GM18870 (cell line): ENCODE measurements at regions not wholly inside any gene's neighbourhood (a gene's known extent, or its start where the extent isn't known, plus 50 kb on each side); places are given as distances from the start of the nearest gene placed in this dataset.
"Not testable (repeated sequence)": the region's sequence is repeated elsewhere in the genome, so short reads cannot be mapped to it uniquely, and the experiment has no call there.

Experiments used
- ATAC-seq: cut with Tn5 transposase; IDR thresholded peaks from one replicate; pipeline ENCODE4 v1.9.1; 2021; ENCODE audit warnings: moderate library complexity; ENCODE audit not compliant: unreplicated experiment

DNA sequence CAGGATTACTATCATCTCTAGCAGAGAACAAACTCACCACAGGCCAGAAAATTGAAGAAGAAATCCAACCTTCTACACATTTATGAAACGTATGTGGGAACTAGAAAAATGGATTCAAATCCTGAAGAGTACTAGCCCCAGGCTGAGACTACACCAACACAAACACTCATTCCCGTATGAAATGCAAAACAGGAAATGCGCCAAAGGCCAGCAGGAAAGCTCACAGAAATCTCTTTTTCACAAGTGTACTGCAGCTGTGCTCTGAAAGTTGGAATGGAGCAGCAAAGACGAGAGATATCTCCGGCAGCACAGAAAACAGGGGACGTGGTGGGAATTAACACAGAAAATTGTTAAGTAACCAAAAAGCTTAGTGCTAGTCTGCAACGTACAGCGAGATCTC, 913.5 kb downstream of the TDRD15 start:
- ATAC-seq: no peak

- no peak for ATAC-seq
These were observed 920.0 kb downstream of the TDRD15 start for GRCh38 chr2:22043784-22044183.

DNA sequence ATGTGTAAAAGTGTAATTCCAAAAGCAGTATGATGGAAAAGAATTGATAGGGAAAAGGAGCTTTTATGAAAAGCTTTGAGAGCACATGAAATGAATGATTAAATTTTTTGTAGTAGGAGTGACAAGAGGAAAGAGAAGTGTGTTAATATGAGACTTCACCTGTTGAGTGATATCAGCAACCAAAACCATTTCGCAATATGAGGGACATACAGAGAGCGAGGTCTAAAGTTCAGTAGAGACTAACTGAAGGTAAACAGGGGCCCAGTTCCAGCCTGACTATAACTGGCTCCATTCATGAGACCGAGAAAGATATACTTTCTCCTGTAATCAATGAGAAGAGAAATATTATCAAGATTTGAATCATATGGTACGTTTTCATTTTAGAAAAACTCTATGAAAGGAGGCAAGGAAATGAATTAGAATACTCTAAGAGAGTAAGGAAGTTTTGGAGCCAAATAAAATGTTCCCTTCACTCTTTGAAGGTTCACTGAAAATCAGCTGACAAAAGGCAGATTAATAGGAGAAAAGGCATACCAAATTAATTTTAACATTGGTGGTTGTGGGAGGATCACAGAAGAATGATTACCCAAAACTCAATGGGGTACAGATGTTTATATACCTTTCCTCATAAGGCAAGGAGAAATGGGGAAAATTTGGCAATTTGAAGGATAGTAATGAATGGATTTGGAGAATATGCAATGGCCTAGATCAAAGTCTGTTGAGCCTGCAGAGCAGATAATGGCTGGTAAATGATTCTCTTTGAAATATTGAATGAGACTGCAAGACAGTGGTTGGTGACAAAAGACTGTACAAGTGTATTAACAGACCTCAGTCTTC, 932.2 kb downstream of the TDRD15 start:
- ATAC-seq: no peak

GRCh38 chr2:22056621-22057132, 932.9 kb downstream of the TDRD15 start:
- ATAC-seq: no peak

DNA sequence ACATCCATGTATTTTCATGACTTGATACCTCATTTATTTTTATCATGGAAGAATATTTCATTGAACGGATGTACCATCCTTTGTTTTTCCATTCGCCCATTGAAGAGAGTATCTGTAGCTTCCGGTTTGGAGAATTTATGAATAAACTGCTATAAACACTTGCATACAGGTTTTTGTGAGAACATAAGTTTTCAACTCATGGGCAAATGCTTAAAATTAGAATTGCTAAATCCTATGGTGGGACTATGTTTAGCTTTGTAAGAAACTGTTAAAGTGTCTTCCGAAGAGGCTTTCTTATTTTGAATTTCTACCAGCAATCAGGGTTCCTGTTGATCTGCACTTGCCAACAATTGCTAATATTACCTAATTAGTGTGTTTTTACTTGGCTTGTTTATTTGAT, 938.9 kb downstream of the TDRD15 start:
- no peak for ATAC-seq

GRCh38 chr2:22076454-22076853, 952.7 kb downstream of the TDRD15 start:
- no peak for ATAC-seq

DNA sequence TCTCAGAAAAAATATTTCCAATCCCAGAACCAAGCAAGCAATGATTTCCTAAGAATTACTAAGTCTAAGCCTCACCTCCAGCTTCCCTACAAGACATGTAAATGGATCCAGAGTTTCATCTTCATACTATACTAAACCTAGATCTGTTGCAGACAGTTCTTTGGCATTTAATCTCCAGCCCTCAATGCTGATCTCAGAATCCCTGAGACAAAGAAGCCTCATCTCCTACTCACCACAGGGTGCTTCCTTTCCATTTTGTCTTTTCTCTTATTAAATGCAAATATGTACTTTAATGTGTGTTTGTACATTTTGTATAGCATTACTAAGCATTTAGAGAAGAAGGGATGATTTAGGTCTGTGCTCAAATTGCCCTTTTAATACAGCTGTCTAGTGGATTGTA, 954.9 kb downstream of the TDRD15 start:
- ATAC-seq: no peak

DNA sequence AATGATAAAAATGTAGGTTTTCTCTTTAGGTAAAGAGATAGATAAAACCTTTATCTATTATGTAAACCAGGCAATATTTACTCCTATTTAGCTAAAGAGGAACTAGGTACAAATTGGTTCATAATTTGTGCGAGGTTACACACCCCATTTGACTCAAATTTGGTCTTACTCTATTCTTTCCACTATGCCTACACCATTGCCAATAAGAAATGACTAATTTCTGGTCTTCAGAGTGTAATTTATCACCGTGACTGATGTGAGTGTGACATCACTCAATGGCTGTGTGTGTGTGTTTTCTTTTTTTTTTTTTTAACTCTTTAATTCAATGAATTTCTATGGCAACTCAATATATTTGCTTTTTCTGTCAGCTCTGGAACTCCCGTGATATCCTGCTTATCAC, 955.8 kb downstream of the TDRD15 start:
- ATAC-seq: no peak

DNA sequence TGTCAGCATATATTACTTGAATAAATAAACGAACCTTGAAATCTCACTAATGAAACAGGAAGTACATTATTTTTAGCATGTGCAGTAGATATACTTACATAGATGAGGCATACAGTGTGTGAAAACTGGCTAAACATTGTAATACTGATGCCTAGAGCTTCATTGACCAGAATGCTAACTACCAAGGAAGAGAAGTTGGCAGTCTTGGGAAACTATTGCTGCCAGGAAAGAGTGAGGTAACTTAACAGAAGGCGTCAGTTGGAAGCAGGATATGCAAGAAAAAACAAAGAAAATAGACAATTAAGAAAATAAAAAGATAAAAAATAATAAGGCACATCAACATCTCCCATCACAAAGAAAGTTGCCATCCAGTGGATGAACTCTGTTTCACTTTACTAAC, 963.0 kb downstream of the TDRD15 start:
- no peak for ATAC-seq

DNA sequence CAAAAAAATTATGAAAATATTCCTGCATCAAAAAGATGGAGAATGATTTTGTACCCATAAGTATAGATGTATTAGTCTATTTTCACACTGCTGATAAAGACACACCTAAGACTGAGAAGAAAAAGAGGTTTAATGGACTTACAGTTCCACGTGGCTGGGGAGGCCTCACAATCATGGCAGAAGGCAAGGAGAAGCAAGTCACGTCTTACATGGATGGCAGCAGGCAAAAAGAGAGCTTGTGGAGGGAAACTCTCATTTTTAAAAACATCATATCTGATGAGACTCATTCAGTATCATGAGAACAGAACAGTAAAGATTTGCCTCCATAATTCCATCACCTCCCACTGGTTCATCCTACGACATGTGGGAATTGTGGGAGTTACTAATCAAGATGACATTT, 979.8 kb downstream of the TDRD15 start:
- ATAC-seq: not testable (repeated sequence)

GRCh38 chr2:22110244-22110651, 986.5 kb downstream of the TDRD15 start:
- ATAC-seq: no peak

DNA sequence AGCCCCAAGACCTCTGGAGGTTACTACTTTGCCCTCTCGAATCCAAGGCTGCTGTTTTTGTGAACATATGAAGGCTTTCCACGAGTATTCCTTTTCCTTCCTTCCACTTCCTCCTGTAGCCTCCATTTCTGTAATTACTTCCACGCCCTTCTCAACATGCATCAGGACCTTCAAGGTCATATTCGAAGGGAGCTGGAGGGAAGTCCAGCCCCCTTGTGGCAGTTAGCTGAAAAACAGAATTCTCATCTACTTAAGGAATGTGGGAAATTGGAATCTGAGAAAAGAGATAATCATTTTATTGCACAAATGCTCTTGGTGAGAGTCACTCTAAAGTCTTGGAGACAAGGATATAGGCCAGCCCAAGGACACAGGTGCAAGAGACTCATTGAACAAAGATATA, 1000.2 kb downstream of the TDRD15 start:
- ATAC-seq: no peak

- no peak for ATAC-seq
These were observed 1002.3 kb downstream of the TDRD15 start for GRCh38 chr2:22126106-22126505.

GRCh38 chr2:22126978-22127377, 1003.2 kb downstream of the TDRD15 start:
- ATAC-seq: no peak

DNA sequence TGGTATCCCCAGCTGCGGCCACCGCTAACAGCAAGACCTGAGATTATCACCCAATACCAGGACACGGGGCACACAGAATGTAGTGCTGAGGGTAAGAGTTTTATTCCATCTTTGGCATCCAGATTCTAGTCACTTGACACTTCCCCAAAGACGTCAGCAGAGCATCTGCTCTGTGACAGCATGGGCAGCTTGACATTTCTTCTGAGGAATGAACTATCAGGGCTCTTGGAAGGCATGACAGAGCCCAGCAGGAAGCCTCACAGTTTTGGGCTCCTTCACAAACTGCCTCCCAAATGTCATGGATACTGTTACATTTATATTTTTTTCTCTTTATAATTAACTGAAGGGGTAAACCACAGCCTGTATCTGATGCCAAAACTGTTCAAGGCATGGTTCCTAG, 1010.7 kb downstream of the TDRD15 start:
- no peak for ATAC-seq

GRCh38 chr2:22136446-22136845, 1012.7 kb downstream of the TDRD15 start:
- ATAC-seq: no peak

DNA sequence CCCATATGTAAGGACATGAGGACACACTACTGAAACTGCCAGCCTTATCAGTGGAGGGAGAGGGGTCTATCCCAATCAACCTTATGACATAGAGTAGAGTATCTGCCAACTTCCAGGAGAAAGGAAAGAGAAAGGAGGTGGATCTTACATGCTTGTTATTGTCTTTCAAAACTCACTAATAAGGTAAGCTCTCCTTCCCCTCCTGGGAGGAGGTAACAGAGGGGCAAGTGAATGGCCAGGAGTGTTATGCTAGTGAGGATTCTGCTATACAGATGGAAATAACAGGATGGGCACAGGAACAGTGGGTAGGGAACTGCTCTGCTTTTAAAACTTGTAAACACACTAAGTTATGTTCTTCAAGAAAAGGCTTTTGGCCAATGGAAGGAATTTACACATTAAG, 1020.1 kb downstream of the TDRD15 start:
- no peak for ATAC-seq

DNA sequence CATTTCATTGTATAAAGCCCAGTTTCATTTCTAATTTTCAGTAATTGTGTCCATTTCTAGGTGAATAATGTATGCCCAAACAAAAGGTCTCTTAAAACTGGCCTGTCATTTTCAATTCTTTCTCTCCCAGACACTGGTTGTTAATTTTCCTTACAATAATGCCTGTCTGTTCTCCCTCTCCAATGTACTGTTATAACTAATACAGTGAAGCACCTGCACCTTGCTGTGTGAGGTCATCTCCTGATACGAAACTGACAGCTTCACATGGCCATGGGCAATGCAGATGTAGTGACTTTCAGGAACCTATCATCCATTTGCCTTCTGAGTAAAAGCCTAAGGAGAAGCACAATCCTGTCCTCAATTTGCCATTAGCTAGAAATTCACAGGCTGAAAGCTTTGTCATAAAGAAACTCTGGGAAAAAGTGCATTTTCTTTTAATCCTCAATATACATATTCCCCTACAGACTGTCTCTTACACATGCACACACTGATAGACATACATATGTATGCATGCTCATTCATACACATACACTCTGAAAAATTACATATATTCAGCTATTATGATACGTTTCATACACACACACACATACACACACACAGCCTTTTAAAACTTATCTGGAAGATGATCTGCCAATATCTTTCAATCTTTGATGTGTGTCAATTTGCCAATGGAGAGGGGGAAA, 1030.3 kb downstream of the TDRD15 start:
- no peak for ATAC-seq

DNA sequence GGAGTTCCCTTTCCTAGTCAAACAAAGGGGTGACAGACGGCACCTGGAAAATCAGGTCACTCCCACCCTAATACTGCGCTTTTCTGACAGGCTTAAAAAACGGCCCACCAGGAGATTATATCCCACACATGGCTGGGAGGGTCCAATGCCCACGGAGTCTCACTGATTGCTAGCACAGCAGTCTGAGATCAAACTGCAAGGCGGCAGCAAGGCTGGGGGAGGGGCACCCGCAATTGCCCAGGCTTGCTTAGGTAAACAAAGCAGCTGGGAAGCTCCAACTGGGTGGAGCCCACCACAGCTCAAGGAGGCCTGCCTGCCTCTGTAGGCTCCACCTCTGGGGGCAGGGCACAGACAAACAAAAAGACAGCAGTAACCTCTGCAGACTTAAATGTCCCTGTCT, 1032.9 kb downstream of the TDRD15 start:
- not testable (repeated sequence) for ATAC-seq

DNA sequence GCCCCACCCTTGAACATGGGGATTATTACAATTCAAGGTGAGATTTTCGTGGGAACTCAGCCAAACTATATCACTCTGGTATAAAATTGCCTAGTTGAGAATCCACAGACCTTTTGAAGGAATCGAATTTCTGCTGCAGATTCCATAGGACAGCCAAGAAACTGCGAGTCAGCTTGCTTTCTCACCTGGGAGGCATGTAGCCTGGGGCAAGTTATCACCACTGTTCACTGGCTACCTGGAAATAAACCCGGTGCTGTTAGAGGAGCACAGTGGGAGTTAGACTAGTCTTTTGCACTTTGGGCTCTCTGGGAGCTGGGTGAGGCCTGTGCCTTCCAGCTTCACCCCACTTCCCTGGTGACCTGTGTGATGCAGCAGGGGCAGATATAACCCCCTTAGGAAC, 1043.5 kb downstream of the TDRD15 start:
- ATAC-seq: no peak

DNA sequence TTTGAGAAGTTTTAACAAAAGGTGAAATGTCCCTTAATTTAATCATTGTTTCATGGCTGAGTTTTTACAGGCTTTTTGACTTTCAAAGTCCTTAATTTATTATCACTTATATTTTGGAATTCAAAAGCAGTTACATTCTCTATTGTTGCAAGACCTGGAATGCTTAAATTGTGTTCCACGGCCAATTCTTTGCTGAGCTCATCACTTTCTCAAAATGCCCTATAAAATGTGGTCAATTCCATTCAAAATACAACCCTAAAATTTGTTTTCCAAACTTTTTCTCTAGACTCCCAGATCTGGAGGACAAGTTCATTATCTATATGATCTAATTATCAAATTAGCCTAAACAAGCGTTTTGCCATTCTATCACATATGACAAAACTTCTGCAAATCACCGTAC, 1051.2 kb downstream of the TDRD15 start:
- ATAC-seq: no peak

GRCh38 chr2:22185251-22185650, 1061.5 kb downstream of the TDRD15 start:
- ATAC-seq: no peak
